Astrocyte (in vitro differentiated cells and primary cell): ENCODE measurements at regions not wholly inside any gene's neighbourhood (a gene's known extent, or its start where the extent isn't known, plus 50 kb on each side); places are given as distances from the start of the nearest gene placed in this dataset.

Source experiments
- DNase-seq: peaks from one replicate; pipeline ENCODE4 v3.0.0-alpha.2; 2010; ENCODE audit warnings: low read depth
- FAIRE-seq: peaks from 2 replicates; lab custom pipeline; 2011; peaks lifted over from hg19 to GRCh38; lab: Jason Lieb, UNC
- H2AFZ ChIP-seq: 2 replicates; pipeline ENCODE4 v1.6.0; 2012; ENCODE audit warnings: low read depth, low read length, inconsistent platforms
- H3K27ac ChIP-seq: 2 replicates; pipeline ENCODE4 v1.5.1; 2011; ENCODE audit warnings: low read depth, low read length, inconsistent platforms
- H3K27me3 ChIP-seq: 2 replicates; pipeline ENCODE4 v1.6.0; 2011; ENCODE audit warnings: low read length, inconsistent platforms; ENCODE audit not compliant: insufficient read depth
- H3K36me3 ChIP-seq: 2 replicates; pipeline ENCODE4 v1.5.1; 2011; ENCODE audit warnings: low read length, inconsistent platforms; ENCODE audit not compliant: insufficient read depth
- H3K4me1 ChIP-seq: 2 replicates; pipeline ENCODE4 v1.5.1; 2011; ENCODE audit warnings: low read length, inconsistent platforms; ENCODE audit not compliant: insufficient read depth
- H3K4me2 ChIP-seq: 2 replicates; pipeline ENCODE4 v1.6.0; 2012; ENCODE audit warnings: low read length, inconsistent platforms
- H3K4me3 ChIP-seq: 2 replicates; pipeline ENCODE4 v1.5.1; 2011; ENCODE audit warnings: low read depth, mild to moderate bottlenecking, low read length, inconsistent platforms; ENCODE audit not compliant: insufficient read depth
- H3K79me2 ChIP-seq: 2 replicates; pipeline ENCODE4 v1.6.0; 2012; ENCODE audit warnings: mild to moderate bottlenecking, low read length, inconsistent platforms; ENCODE audit not compliant: insufficient read depth
- H3K9ac ChIP-seq: 2 replicates; pipeline ENCODE4 v1.6.0; 2012; ENCODE audit warnings: mild to moderate bottlenecking, low read length, inconsistent platforms
- H3K9me3 ChIP-seq: 2 replicates; pipeline ENCODE4 v1.5.1; 2012; ENCODE audit warnings: low read depth, mild to moderate bottlenecking, low read length, inconsistent platforms; ENCODE audit not compliant: insufficient read depth
- H4K20me1 ChIP-seq: 2 replicates; pipeline ENCODE4 v1.6.0; 2012; ENCODE audit warnings: low read length, inconsistent platforms; ENCODE audit not compliant: insufficient read depth
- H3K27ac Mint-ChIP-seq: one replicate; pipeline ENCODE4 v1.8.0; 2021; ENCODE audit warnings: mild to moderate bottlenecking, mixed read lengths; ENCODE audit not compliant: unreplicated experiment
- H3K27me3 Mint-ChIP-seq: one replicate; pipeline ENCODE4 v1.8.0; 2021; ENCODE audit warnings: low read depth, mixed read lengths; ENCODE audit not compliant: unreplicated experiment
- H3K36me3 Mint-ChIP-seq: one replicate; pipeline ENCODE4 v1.8.0; 2021; ENCODE audit warnings: low read depth, mixed read lengths; ENCODE audit not compliant: unreplicated experiment
- H3K4me1 Mint-ChIP-seq: one replicate; pipeline ENCODE4 v1.8.0; 2021; ENCODE audit warnings: low read depth, mixed read lengths; ENCODE audit not compliant: unreplicated experiment
- H3K4me3 Mint-ChIP-seq: one replicate; pipeline ENCODE4 v1.8.0; 2021; ENCODE audit warnings: mild to moderate bottlenecking, moderate library complexity, mixed read lengths; ENCODE audit not compliant: unreplicated experiment
- H3K9me3 Mint-ChIP-seq: one replicate; pipeline ENCODE4 v1.8.0; 2021; ENCODE audit warnings: mild to moderate bottlenecking, mixed read lengths; ENCODE audit not compliant: unreplicated experiment
- EZH2 ChIP-seq: IDR thresholded peaks from 2 replicates; pipeline ENCODE4 v1.6.1; 2012; ENCODE audit warnings: mild to moderate bottlenecking, low read length, inconsistent platforms; ENCODE audit not compliant: insufficient read depth
- TF ChIP-seq, protein P1 (sequence below): IDR thresholded peaks from 2 replicates; pipeline ENCODE4 v1.5.1; 2011; ENCODE audit warnings: low read depth, mild to moderate bottlenecking, inconsistent platforms, low read length, moderate library complexity; ENCODE audit not compliant: insufficient read depth

DNA sequence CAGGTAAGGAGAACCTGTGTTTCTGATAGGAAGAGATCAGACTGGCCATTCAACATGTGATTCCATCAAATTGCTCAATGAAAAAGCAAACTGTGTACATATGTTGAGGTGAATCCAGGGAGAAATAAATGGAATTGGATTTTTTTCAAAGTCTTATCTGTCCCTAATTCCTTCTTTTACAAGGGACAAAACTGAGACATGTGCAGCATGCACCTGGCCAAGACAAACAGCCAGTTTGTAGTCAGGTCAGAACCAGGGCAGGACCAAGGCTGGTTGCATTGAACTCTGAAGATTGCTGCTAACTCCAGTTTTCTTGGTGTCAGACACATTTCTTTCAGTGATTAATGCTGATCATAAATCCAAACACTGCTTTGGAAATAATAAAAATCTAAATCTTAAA is 69.6 kb upstream of the CCDC190 start:
- H3K4me1 Mint-ChIP-seq: no peaks in the 10 kb centered on the region
- no peaks in the 10 kb centered on the region for H3K36me3 Mint-ChIP-seq
- Histone ChIP-seq H3K27me3 (no peaks in the 10 kb centered on the region), H3K79me2 (no peaks in the 10 kb centered on the region), H4K20me1 (no peaks in the 10 kb centered on the region), H3K36me3 (no peaks in the 10 kb centered on the region), H2AFZ (no peak overlapping the region), H3K9ac (no peak overlapping the region), H3K4me1 (no peaks in the 10 kb centered on the region), H3K4me2 (no peak overlapping the region), H3K27ac (no peak overlapping the region), H3K4me3 (no peak overlapping the region), H3K9me3 (no peaks in the 10 kb centered on the region)
- no peaks in the 10 kb centered on the region for H3K9me3 Mint-ChIP-seq
- no peak overlapping the region for H3K4me3 Mint-ChIP-seq
- H3K27ac Mint-ChIP-seq: no peak overlapping the region
- DNase-seq (no peak), FAIRE-seq (no peak)
- no peak for TF ChIP-seq EZH2
- TF ChIP-seq, protein P1, sequence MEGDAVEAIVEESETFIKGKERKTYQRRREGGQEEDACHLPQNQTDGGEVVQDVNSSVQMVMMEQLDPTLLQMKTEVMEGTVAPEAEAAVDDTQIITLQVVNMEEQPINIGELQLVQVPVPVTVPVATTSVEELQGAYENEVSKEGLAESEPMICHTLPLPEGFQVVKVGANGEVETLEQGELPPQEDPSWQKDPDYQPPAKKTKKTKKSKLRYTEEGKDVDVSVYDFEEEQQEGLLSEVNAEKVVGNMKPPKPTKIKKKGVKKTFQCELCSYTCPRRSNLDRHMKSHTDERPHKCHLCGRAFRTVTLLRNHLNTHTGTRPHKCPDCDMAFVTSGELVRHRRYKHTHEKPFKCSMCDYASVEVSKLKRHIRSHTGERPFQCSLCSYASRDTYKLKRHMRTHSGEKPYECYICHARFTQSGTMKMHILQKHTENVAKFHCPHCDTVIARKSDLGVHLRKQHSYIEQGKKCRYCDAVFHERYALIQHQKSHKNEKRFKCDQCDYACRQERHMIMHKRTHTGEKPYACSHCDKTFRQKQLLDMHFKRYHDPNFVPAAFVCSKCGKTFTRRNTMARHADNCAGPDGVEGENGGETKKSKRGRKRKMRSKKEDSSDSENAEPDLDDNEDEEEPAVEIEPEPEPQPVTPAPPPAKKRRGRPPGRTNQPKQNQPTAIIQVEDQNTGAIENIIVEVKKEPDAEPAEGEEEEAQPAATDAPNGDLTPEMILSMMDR: no peak
- H3K27me3 Mint-ChIP-seq: peaks cover 5% of the 10 kb centered on the region

GRCh38 chr1:162929177-162929576 is 68.2 kb upstream of the CCDC190 start:
- no peaks in the 10 kb centered on the region for H3K79me2 ChIP-seq
- H3K27ac ChIP-seq: no peak overlapping the region
- no peaks in the 10 kb centered on the region for H3K27me3 ChIP-seq
- H3K9ac ChIP-seq: no peak overlapping the region
- no peaks in the 10 kb centered on the region for H3K9me3 ChIP-seq
- H3K4me1 ChIP-seq: no peaks in the 10 kb centered on the region
- Mint-ChIP-seq H3K27ac (no peak overlapping the region), H3K36me3 (no peaks in the 10 kb centered on the region), H3K4me1 (no peaks in the 10 kb centered on the region), H3K4me3 (no peak overlapping the region), H3K9me3 (no peaks in the 10 kb centered on the region), H3K27me3 (peaks cover 5% of the 10 kb centered on the region)
- FAIRE-seq: no peak
- no peak overlapping the region for H3K4me2 ChIP-seq
- no peak for DNase-seq
- H3K4me3 ChIP-seq: no peak overlapping the region
- TF ChIP-seq, protein P1: no peak
- TF ChIP-seq EZH2: no peak
- no peaks in the 10 kb centered on the region for H3K36me3 ChIP-seq
- H4K20me1 ChIP-seq: no peaks in the 10 kb centered on the region
- H2AFZ ChIP-seq: no peak overlapping the region

DNA sequence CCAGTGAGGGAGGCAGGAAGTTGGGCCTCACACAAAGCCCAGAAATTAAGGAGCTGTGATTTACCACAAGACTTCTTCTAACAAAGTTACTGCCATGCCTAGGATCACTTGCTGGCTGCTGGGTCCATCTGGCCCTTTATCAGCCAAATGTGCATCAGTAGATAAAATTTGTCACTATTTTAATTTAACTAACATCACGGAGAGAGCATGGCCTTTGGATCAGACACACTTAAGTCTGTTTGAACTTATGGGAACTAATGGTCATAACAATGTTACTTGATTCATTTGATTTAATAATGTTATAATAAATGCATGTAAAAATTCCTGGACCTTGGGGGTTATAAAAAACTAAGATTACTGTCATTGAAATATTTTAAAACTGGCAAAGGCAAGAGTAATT is 67.2 kb upstream of the CCDC190 start:
- FAIRE-seq: no peak
- Mint-ChIP-seq H3K27ac (no peak overlapping the region), H3K36me3 (no peaks in the 10 kb centered on the region), H3K4me1 (no peaks in the 10 kb centered on the region), H3K27me3 (peaks cover 5% of the 10 kb centered on the region), H3K4me3 (no peak overlapping the region), H3K9me3 (no peaks in the 10 kb centered on the region)
- Histone ChIP-seq H3K36me3 (no peaks in the 10 kb centered on the region), H3K9me3 (no peaks in the 10 kb centered on the region), H3K27me3 (no peaks in the 10 kb centered on the region), H4K20me1 (no peaks in the 10 kb centered on the region), H3K4me2 (no peak overlapping the region), H3K4me1 (no peaks in the 10 kb centered on the region), H3K9ac (no peak overlapping the region), H3K79me2 (no peaks in the 10 kb centered on the region), H3K27ac (no peak overlapping the region), H3K4me3 (no peak overlapping the region), H2AFZ (no peak overlapping the region)
- no peak for DNase-seq
- TF ChIP-seq EZH2: no peak
- TF ChIP-seq, protein P1: no peak
